Heart left ventricle (tissue), 13 donors: ENCODE measurements at regions not wholly inside any gene's neighbourhood (a gene's known extent, or its start where the extent isn't known, plus 50 kb on each side); places are given as distances from the start of the nearest gene placed in this dataset.

ENCODE experiments used
- CTCF ChIP-seq, 12 donors: fragments of 200-600 bp; sonication (generic) in 4 of 12; IDR thresholded peaks; one replicate each; pipeline versions ENCODE4 v1.5.0 to v1.8.0; 2018 to 2022; ENCODE audit warnings: antibody characterized with exemption in 12 of 12, mild to moderate bottlenecking in 5 of 12
- POLR2A ChIP-seq, 2 donors: fragments of 450-650 bp; IDR thresholded peaks; one replicate each; pipeline ENCODE4 v1.6.1; 2017; ENCODE audit warnings: antibody characterized with exemption in 2 of 2, mild to moderate bottlenecking in 2 of 2, moderate library complexity in 2 of 2
- donor health status: ischemic (EF 13 %, LVEDD 7.1; RV severe dilation, severe dysfunction).
- donor health status: DM: no; HTN: yes; CAD: no.
- donor health status: DM: no; HTN: no; CAD: no.
- donor health status: ischemic (EF 25% LVEDD 6.9; RV normal size, moderate dysfunction).
- donor health status: ischemic (EF 25% LVEDD 5.7; RV mildly dilated, moderate dysfunction).
- donor health status: ischemic (EF 35%, LVEDD 5.7; RV mildly dilated, moderate dysfunction).
- donor health status: nonischemic (EF 11% LVEDD 7.7; RV severe dilation, severe dysfunction).
- donor health status: DM: yes; HTN: yes; CAD: no.
- donor health status: PGD.
- donor health status: ischemic (EF 29% LVEDD 5.4; RV normal size, mild dysfunction).
- donor health status: nonischemic (EF 23%, LVEDD 6.1; RV moderate dilation, normal function).

DNA sequence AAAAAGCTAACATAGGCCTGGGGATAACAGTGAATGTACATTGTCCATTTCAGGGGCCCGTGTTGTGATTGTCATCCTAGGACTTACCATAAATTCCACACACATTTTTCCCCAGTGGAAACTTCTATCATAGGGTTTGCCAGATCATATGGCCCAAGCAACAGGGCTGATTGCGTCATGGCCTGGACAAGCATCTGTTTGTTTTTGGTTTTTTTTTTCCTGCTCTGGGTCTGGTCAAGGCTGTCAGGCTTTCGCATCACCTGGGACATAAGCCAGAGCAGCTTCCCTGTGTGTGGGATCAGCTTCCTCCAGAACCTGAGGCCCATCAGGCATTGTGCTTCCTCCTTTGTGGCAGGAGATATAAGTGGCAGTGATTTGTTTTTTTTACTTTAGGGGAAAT, 598.5 kb upstream of the USP24 start:
- TF ChIP-seq POLR2A (IDR thresholded peaks at IDR 0.05) (no peak), CTCF (IDR thresholded peaks at IDR 0.05) (no peak)
